ENCODE measurements at regions not wholly inside any gene's neighbourhood (a gene's known extent, or its start where the extent isn't known, plus 50 kb on each side); places are given as distances from the start of the nearest gene placed in this dataset.

GRCh38 chr17:71760062-71760720 lies 360.6 kb upstream of the SOX9 start:
- H3K27ac ChIP-seq (ENCODE audit: low read depth in 2 of 2, low read length in 2 of 2) = no peak overlapping the region
- intact Hi-C loops (cut with DNase I) = no loop called here
- no peak for DNase-seq
- H3K27me3 ChIP-seq (ENCODE audit: control insufficient read depth, insufficient read depth, low read length) = no peaks in the 10 kb centered on the region
- H3K9ac ChIP-seq (ENCODE audit: low read length in 3 of 3) = no peak overlapping the region
- H3K36me3 ChIP-seq (ENCODE audit: control insufficient read depth in 2 of 3, insufficient read depth in 3 of 3, low read length in 3 of 3) = no peaks in the 10 kb centered on the region
- no peaks in the 10 kb centered on the region for H3K9me3 ChIP-seq (ENCODE audit: control insufficient read depth in 2 of 3, insufficient read depth in 1 of 3, low read length in 3 of 3)
- TF ChIP-seq CTCF (IDR thresholded peaks at IDR 0.05; ENCODE audit: borderline replicate concordance, extremely low read depth, insufficient read depth) = no peak
- H3K4me1 ChIP-seq (ENCODE audit: control insufficient read depth in 2 of 3, insufficient read depth in 2 of 3, low read depth in 1 of 3, low read length in 3 of 3) = no peaks in the 10 kb centered on the region
- H3K4me3 ChIP-seq (ENCODE audit: low read length in 3 of 3) = no peak overlapping the region
- FAIRE-seq = no peak

GRCh38 chr17:71762526-71762925 lies 358.3 kb upstream of the SOX9 start:
- intact Hi-C loops (cut with DNase I) = no loop called here
- H3K4me3 ChIP-seq (ENCODE audit: low read length in 3 of 3) = no peak overlapping the region
- no peaks in the 10 kb centered on the region for H3K4me1 ChIP-seq (ENCODE audit: control insufficient read depth in 2 of 3, insufficient read depth in 2 of 3, low read depth in 1 of 3, low read length in 3 of 3)
- no peak overlapping the region for H3K27ac ChIP-seq (ENCODE audit: low read depth in 2 of 2, low read length in 2 of 2)
- no peak for TF ChIP-seq CTCF (IDR thresholded peaks at IDR 0.05; ENCODE audit: borderline replicate concordance, extremely low read depth, insufficient read depth)
- H3K9ac ChIP-seq (ENCODE audit: low read length in 3 of 3) = no peak overlapping the region
- no peaks in the 10 kb centered on the region for H3K36me3 ChIP-seq (ENCODE audit: control insufficient read depth in 2 of 3, insufficient read depth in 3 of 3, low read length in 3 of 3)
- DNase-seq (no peak), FAIRE-seq (no peak)
- no peaks in the 10 kb centered on the region for H3K9me3 ChIP-seq (ENCODE audit: control insufficient read depth in 2 of 3, insufficient read depth in 1 of 3, low read length in 3 of 3)
- H3K27me3 ChIP-seq (ENCODE audit: control insufficient read depth, insufficient read depth, low read length) = no peaks in the 10 kb centered on the region

GRCh38 chr17:71764505-71764904 lies 356.3 kb upstream of the SOX9 start:
- Histone ChIP-seq H3K4me3 (ENCODE audit: low read length in 3 of 3) (no peak overlapping the region), H3K9me3 (ENCODE audit: control insufficient read depth in 2 of 3, insufficient read depth in 1 of 3, low read length in 3 of 3) (no peaks in the 10 kb centered on the region), H3K4me1 (ENCODE audit: control insufficient read depth in 2 of 3, insufficient read depth in 2 of 3, low read depth in 1 of 3, low read length in 3 of 3) (no peaks in the 10 kb centered on the region), H3K27ac (ENCODE audit: low read depth in 2 of 2, low read length in 2 of 2) (no peak overlapping the region), H3K9ac (ENCODE audit: low read length in 3 of 3) (no peak overlapping the region), H3K27me3 (ENCODE audit: control insufficient read depth, insufficient read depth, low read length) (no peaks in the 10 kb centered on the region), H3K36me3 (ENCODE audit: control insufficient read depth in 2 of 3, insufficient read depth in 3 of 3, low read length in 3 of 3) (no peaks in the 10 kb centered on the region)
- peak in 3 of 5 donors; percentile 19 to 43 (median 26) for DNase-seq
- no peak for TF ChIP-seq CTCF (IDR thresholded peaks at IDR 0.05; ENCODE audit: borderline replicate concordance, extremely low read depth, insufficient read depth)
- intact Hi-C loops (cut with DNase I) = no loop called here
- no peak for FAIRE-seq

- H3K9ac ChIP-seq (ENCODE audit: low read length in 3 of 3) = no peak overlapping the region
- no peaks in the 10 kb centered on the region for H3K36me3 ChIP-seq (ENCODE audit: control insufficient read depth in 2 of 3, insufficient read depth in 3 of 3, low read length in 3 of 3)
- no peak overlapping the region for H3K27ac ChIP-seq (ENCODE audit: low read depth in 2 of 2, low read length in 2 of 2)
- intact Hi-C loops (cut with DNase I) = no loop called here
- DNase-seq (peak in 4 of 5 donors; percentile 56 to 90 (median 76)), FAIRE-seq (no peak)
- no peaks in the 10 kb centered on the region for H3K9me3 ChIP-seq (ENCODE audit: control insufficient read depth in 2 of 3, insufficient read depth in 1 of 3, low read length in 3 of 3)
- no peaks in the 10 kb centered on the region for H3K4me1 ChIP-seq (ENCODE audit: control insufficient read depth in 2 of 3, insufficient read depth in 2 of 3, low read depth in 1 of 3, low read length in 3 of 3)
- TF ChIP-seq CTCF (IDR thresholded peaks at IDR 0.05; ENCODE audit: borderline replicate concordance, extremely low read depth, insufficient read depth) = no peak
- no peak overlapping the region for H3K4me3 ChIP-seq (ENCODE audit: low read length in 3 of 3)
- H3K27me3 ChIP-seq (ENCODE audit: control insufficient read depth, insufficient read depth, low read length) = no peaks in the 10 kb centered on the region
These were observed 355.4 kb upstream of the SOX9 start for GRCh38 chr17:71765437-71765836.

Data from kidney (tissue), 13 donors.